Hepatocyte (in vitro differentiated cells): ENCODE measurements at regions not wholly inside any gene's neighbourhood (a gene's known extent, or its start where the extent isn't known, plus 50 kb on each side); places are given as distances from the start of the nearest gene placed in this dataset.

Experiments
- DNase-seq: peaks from one replicate; pipeline ENCODE4 v3.0.0-alpha.2; 2016; ENCODE audit warnings: low spot score
- H2AFZ ChIP-seq: fragments of 200-600 bp; sonication (generic); 2 replicates; pipeline ENCODE4 v1.6.0; 2016; ENCODE audit warnings: antibody characterized with exemption, mild to moderate bottlenecking
- H3K27ac ChIP-seq: fragments of 200-600 bp; sonication (generic); 2 replicates; pipeline ENCODE4 v1.5.1; 2016; ENCODE audit warnings: mild to moderate bottlenecking
- H3K27me3 ChIP-seq: fragments of 200-600 bp; sonication (generic); 2 replicates; pipeline ENCODE4 v1.6.1; 2016
- H3K36me3 ChIP-seq: fragments of 200-600 bp; sonication (generic); replicated peaks from 2 replicates; pipeline ENCODE4 v1.5.1; 2016; ENCODE audit warnings: low read depth; ENCODE audit not compliant: insufficient read depth
- H3K4me1 ChIP-seq: fragments of 200-600 bp; sonication (generic); 2 replicates; pipeline ENCODE4 v1.5.1; 2016; ENCODE audit warnings: mild to moderate bottlenecking, moderate library complexity; ENCODE audit not compliant: insufficient read depth
- H3K4me2 ChIP-seq: fragments of 200-600 bp; sonication (generic); 2 replicates; pipeline ENCODE4 v1.6.0; 2016
- H3K4me3 ChIP-seq: fragments of 200-600 bp; sonication (generic); 2 replicates; pipeline ENCODE4 v1.5.1; 2016; ENCODE audit warnings: mild to moderate bottlenecking
- H3K79me2 ChIP-seq: fragments of 200-600 bp; sonication (generic); 2 replicates; pipeline ENCODE4 v1.6.0; 2017; ENCODE audit warnings: mild to moderate bottlenecking
- H3K9me2 ChIP-seq: fragments of 200-600 bp; sonication (generic); replicated peaks from 2 replicates; pipeline ENCODE4 v1.6.0; 2017; ENCODE audit warnings: mild to moderate bottlenecking; ENCODE audit not compliant: insufficient read depth
- H3K9me3 ChIP-seq: fragments of 200-600 bp; sonication (generic); 2 replicates; pipeline ENCODE4 v1.5.1; 2016; ENCODE audit warnings: low read depth, mild to moderate bottlenecking
- H4K20me1 ChIP-seq: fragments of 200-600 bp; sonication (generic); 2 replicates; pipeline ENCODE4 v1.6.0; 2016; ENCODE audit warnings: mild to moderate bottlenecking; ENCODE audit not compliant: insufficient read depth, poor library complexity, severe bottlenecking
- CTCF ChIP-seq: fragments of 200-600 bp; sonication (generic); IDR thresholded peaks from 2 replicates; pipeline ENCODE4 v1.5.1; 2016; ENCODE audit warnings: antibody characterized with exemption, mild to moderate bottlenecking; ENCODE audit not compliant: poor library complexity
- EZH2 ChIP-seq: fragments of 200-600 bp; sonication (generic); IDR thresholded peaks from 2 replicates; pipeline ENCODE4 v1.6.1; 2016; ENCODE audit warnings: antibody characterized with exemption, mild to moderate bottlenecking, borderline replicate concordance
- EZH2phosphoT487 ChIP-seq: fragments of 200-600 bp; sonication (generic); IDR thresholded peaks from one replicate; pipeline ENCODE4 v1.6.1; 2018; ENCODE audit warnings: antibody characterized with exemption, mild to moderate bottlenecking, low read depth, moderate library complexity; ENCODE audit not compliant: unreplicated experiment, severe bottlenecking
- WGBS: methylation state at CpG from one replicate; pipeline ENCODE4 v1.1.6; 2016; ENCODE audit warnings: low lambda C conversion rate; ENCODE audit errors: missing lambda C conversion rate; 5-methylcytosine and 5-hydroxymethylcytosine counted together

- Histone ChIP-seq H2AFZ (no peak overlapping the region), H3K27me3 (no peaks in the 10 kb centered on the region), H3K36me3 (no peaks in the 10 kb centered on the region), H3K79me2 (no peaks in the 10 kb centered on the region), H3K9me3 (no peaks in the 10 kb centered on the region), H3K9me2 (no peaks in the 10 kb centered on the region), H3K4me2 (no peak overlapping the region), H3K4me3 (no peak overlapping the region), H3K27ac (no peak overlapping the region), H4K20me1 (no peaks in the 10 kb centered on the region), H3K4me1 (no peaks in the 10 kb centered on the region)
- no peak for TF ChIP-seq EZH2phosphoT487
- TF ChIP-seq EZH2: no peak
- no peak for TF ChIP-seq CTCF
- DNase-seq: no peak
- 92% methylated on average over 1 of the region's 1 CpG for WGBS
Observed at GRCh38 chr18:48462510-48462909, 53.3 kb upstream of the ZBTB7C start.

GRCh38 chr18:48460929-48461583 lies 51.9 kb upstream of the ZBTB7C start:
- peaks cover 3% of the 10 kb centered on the region for H3K4me1 ChIP-seq
- no peak overlapping the region for H3K4me3 ChIP-seq
- H2AFZ ChIP-seq: no peak overlapping the region
- no peak overlapping the region for H3K4me2 ChIP-seq
- H3K9me3 ChIP-seq: no peaks in the 10 kb centered on the region
- no peaks in the 10 kb centered on the region for H3K36me3 ChIP-seq
- 92% methylated on average over 3 of the region's 3 CpGs for WGBS
- TF ChIP-seq EZH2phosphoT487 (no peak), CTCF (no peak), EZH2 (no peak)
- H4K20me1 ChIP-seq: no peaks in the 10 kb centered on the region
- no peaks in the 10 kb centered on the region for H3K79me2 ChIP-seq
- no peaks in the 10 kb centered on the region for H3K27me3 ChIP-seq
- H3K27ac ChIP-seq: peak overlapping the region; percentile 11
- H3K9me2 ChIP-seq: no peaks in the 10 kb centered on the region
- DNase-seq: peak; percentile 39

- H3K27me3 ChIP-seq: no peaks in the 10 kb centered on the region
- no peak overlapping the region for H3K27ac ChIP-seq
- WGBS: 93% methylated on average over 1 of the region's 1 CpG
- no peaks in the 10 kb centered on the region for H3K9me3 ChIP-seq
- no peaks in the 10 kb centered on the region for H4K20me1 ChIP-seq
- TF ChIP-seq EZH2phosphoT487: no peak
- no peak for TF ChIP-seq CTCF
- TF ChIP-seq EZH2: no peak
- no peak overlapping the region for H2AFZ ChIP-seq
- no peak overlapping the region for H3K4me2 ChIP-seq
- H3K79me2 ChIP-seq: no peaks in the 10 kb centered on the region
- no peaks in the 10 kb centered on the region for H3K9me2 ChIP-seq
- no peak for DNase-seq
- no peaks in the 10 kb centered on the region for H3K36me3 ChIP-seq
- no peak overlapping the region for H3K4me3 ChIP-seq
- peaks cover 19% of the 10 kb centered on the region for H3K4me1 ChIP-seq
Observed at GRCh38 chr18:48459465-48459864, 50.3 kb upstream of the ZBTB7C start.

GRCh38 chr18:48459016-48459415 lies 49.8 kb upstream of the ZBTB7C start:
- Histone ChIP-seq H3K79me2 (no peaks in the 10 kb centered on the region), H3K27me3 (no peaks in the 10 kb centered on the region), H3K27ac (no peak overlapping the region), H4K20me1 (no peaks in the 10 kb centered on the region), H3K4me2 (no peak overlapping the region), H3K9me3 (no peaks in the 10 kb centered on the region), H3K4me3 (no peak overlapping the region), H3K36me3 (no peaks in the 10 kb centered on the region), H3K4me1 (peaks cover 23% of the 10 kb centered on the region), H2AFZ (no peak overlapping the region), H3K9me2 (no peaks in the 10 kb centered on the region)
- TF ChIP-seq EZH2 (no peak), CTCF (no peak), EZH2phosphoT487 (no peak)
- DNase-seq: no peak
